Panc1 (cell line): ENCODE measurements at regions not wholly inside any gene's neighbourhood (a gene's known extent, or its start where the extent isn't known, plus 50 kb on each side); places are given as distances from the start of the nearest gene placed in this dataset.

Experiments
- ATAC-seq: fragments of 200-7000 bp; cut with Tn5 transposase; 2 replicates; pipeline ENCODE4 v1.9.1; 2020; ENCODE audit warnings: mild to moderate bottlenecking, moderate library complexity
- BruUV-seq: library from RNA; stranded (reverse); fragments of 400-500 nt; replicated peaks from 2 replicates; lab custom pipeline; 2021; lab: Mats Ljungman, UMichigan
- CTCF ChIA-PET: fragments of 300-600 bp; sonication (Branson Sonifier 250); formaldehyde crosslinking; loops from one replicate; lab custom pipeline; 2022; ENCODE audit warnings: antibody characterized with exemption; lab: Charles Lee
- POLR2A ChIA-PET: fragments of 300-600 bp; sonication (Branson Sonifier 250); formaldehyde crosslinking; loops from one replicate; lab custom pipeline; 2022; ENCODE audit warnings: antibody characterized with exemption; lab: Charles Lee
- DNase-seq: peaks from one replicate; pipeline ENCODE4 v3.0.0-alpha.2; 2010; ENCODE audit warnings: low read depth, low spot score
- H3K27ac ChIP-seq: 2 replicates; pipeline ENCODE4 v1.5.1; 2011; ENCODE audit warnings: mild to moderate bottlenecking, low read length, inconsistent platforms
- H3K27me3 ChIP-seq: fragments of 200-500 bp; sonication (Bioruptor generic); 2 replicates; pipeline ENCODE4 v1.6.0; 2014; ENCODE audit warnings: low read length, inconsistent platforms; ENCODE audit not compliant: control insufficient read depth, insufficient read depth
- H3K36me3 ChIP-seq: fragments of 200-500 bp; sonication (Bioruptor generic); 2 replicates; pipeline ENCODE4 v1.5.1; 2014; ENCODE audit warnings: inconsistent platforms, mild to moderate bottlenecking, low read length, moderate library complexity; ENCODE audit not compliant: control insufficient read depth, insufficient read depth
- H3K4me1 ChIP-seq: 2 replicates; pipeline ENCODE4 v1.5.1; 2011; ENCODE audit warnings: inconsistent platforms, mild to moderate bottlenecking, low read length, moderate library complexity; ENCODE audit not compliant: control insufficient read depth, insufficient read depth
- H3K4me3 ChIP-seq, 2 experiments: 2 replicates each; pipeline ENCODE4 v1.5.1; 2011 to 2012; ENCODE audit warnings: low read depth in 2 of 2, low read length in 2 of 2, mild to moderate bottlenecking in 2 of 2, inconsistent platforms in 1 of 2, moderate library complexity in 1 of 2
- H3K9me3 ChIP-seq: fragments of 200-500 bp; sonication (Bioruptor generic); 2 replicates; pipeline ENCODE4 v1.5.1; 2014; ENCODE audit warnings: low read depth, mild to moderate bottlenecking, inconsistent platforms, low read length, moderate library complexity; ENCODE audit not compliant: control insufficient read depth, insufficient read depth
- CTCF ChIP-seq: fragments of 450-650 bp; IDR thresholded peaks from 2 replicates; pipeline ENCODE4 v1.5.1; 2017; ENCODE audit warnings: mild to moderate bottlenecking
- POLR2AphosphoS5 ChIP-seq: IDR thresholded peaks from 2 replicates; pipeline ENCODE4 v1.6.1; 2012; ENCODE audit warnings: mild to moderate bottlenecking, low read depth, low read length, moderate library complexity
- REST ChIP-seq, 2 experiments: IDR thresholded peaks; 2 replicates each; pipeline ENCODE4 v1.6.1; 2011 to 2012; ENCODE audit warnings: low read depth in 2 of 2, control low read depth in 1 of 2, low read length in 1 of 2, mild to moderate bottlenecking in 1 of 2, moderate library complexity in 1 of 2; ENCODE audit not compliant: insufficient read depth in 1 of 2
- SIN3A ChIP-seq: IDR thresholded peaks from 2 replicates; pipeline ENCODE4 v1.6.1; 2012; ENCODE audit warnings: low read depth, mild to moderate bottlenecking, low read length, moderate library complexity, borderline replicate concordance; ENCODE audit not compliant: insufficient read depth
- TCF7L2 ChIP-seq: IDR thresholded peaks from 2 replicates; pipeline ENCODE4 v1.6.1; 2011; ENCODE audit warnings: mild to moderate bottlenecking, low read depth, low read length, inconsistent platforms
- in situ Hi-C: cut with HindIII; loops from 2 replicates; pipeline ENCODE4 v1.10.0; 2016; ENCODE audit warnings: low sequenced_read_pairs, low pct_unique_long_range_greater_than_20kb
- intact Hi-C: fragments of 100-400 bp; cut with micrococcal nuclease; formaldehyde crosslinking; loops from one replicate; pipeline ENCODE4 v1.10.0; 2022; ENCODE audit not compliant: unreplicated experiment

GRCh38 chr5:123771715-123772114, 259.7 kb downstream of the CSNK1G3 start:
- peaks cover 7% of the 10 kb centered on the region; the same call in 1 of the 2 replicates for H3K9me3 ChIP-seq
- no peaks in the 10 kb centered on the region for H3K36me3 ChIP-seq
- no TSS peak for BruUV-seq
- intact Hi-C loops = no loop called here
- ChIA-PET CTCF (no interaction called here), POLR2A (no interaction called here)
- no peak overlapping the region for H3K4me3 ChIP-seq
- no peaks in the 10 kb centered on the region for H3K4me1 ChIP-seq
- TF ChIP-seq POLR2AphosphoS5 (no peak), SIN3A (no peak), REST (IDR thresholded peaks at IDR 0.05; ENCODE audit: insufficient read depth in 1 of 2, low read depth in 2 of 2, low read length in 1 of 2) (no peak), TCF7L2 (no peak), CTCF (no peak)
- no peaks in the 10 kb centered on the region for H3K27me3 ChIP-seq
- in situ Hi-C loops = no loop called here
- no peak overlapping the region for H3K27ac ChIP-seq
- ATAC-seq (no peak), DNase-seq (no peak)

- H3K4me3 ChIP-seq = no peak overlapping the region
- H3K27me3 ChIP-seq = no peaks in the 10 kb centered on the region
- H3K36me3 ChIP-seq = no peaks in the 10 kb centered on the region
- no peak for DNase-seq
- POLR2A ChIA-PET = no interaction called here
- CTCF ChIA-PET = no interaction called here
- no TSS peak for BruUV-seq
- ATAC-seq = no peak
- H3K4me1 ChIP-seq = no peaks in the 10 kb centered on the region
- intact Hi-C loops (no loop called here), in situ Hi-C loops (no loop called here)
- TF ChIP-seq TCF7L2 = no peak
- peaks cover 3% of the 10 kb centered on the region for H3K9me3 ChIP-seq
- H3K27ac ChIP-seq = no peak overlapping the region
Observed at GRCh38 chr5:123763201-123763600, 251.2 kb downstream of the CSNK1G3 start.

- ChIA-PET CTCF (no interaction called here), POLR2A (no interaction called here)
- no TSS peak for BruUV-seq
- no peak for ATAC-seq
- TF ChIP-seq TCF7L2 (no peak), REST (IDR thresholded peaks at IDR 0.05; ENCODE audit: insufficient read depth in 1 of 2, low read depth in 2 of 2, low read length in 1 of 2) (no peak), SIN3A (no peak), CTCF (no peak), POLR2AphosphoS5 (no peak)
- H3K9me3 ChIP-seq = no peaks in the 10 kb centered on the region; the same call in none of the 2 replicates
- no peaks in the 10 kb centered on the region for H3K36me3 ChIP-seq
- peak overlapping the region; percentile 76 for H3K27ac ChIP-seq
- intact Hi-C loops (no loop called here), in situ Hi-C loops (no loop called here)
- no peak overlapping the region for H3K4me3 ChIP-seq
- no peaks in the 10 kb centered on the region for H3K27me3 ChIP-seq
- peaks cover 31% of the 10 kb centered on the region for H3K4me1 ChIP-seq
- no peak for DNase-seq
Observed at GRCh38 chr5:123756816-123757215, 244.8 kb downstream of the CSNK1G3 start.
